ENCODE measurements at regions not wholly inside any gene's neighbourhood (a gene's known extent, or its start where the extent isn't known, plus 50 kb on each side); places are given as distances from the start of the nearest gene placed in this dataset.

DNA sequence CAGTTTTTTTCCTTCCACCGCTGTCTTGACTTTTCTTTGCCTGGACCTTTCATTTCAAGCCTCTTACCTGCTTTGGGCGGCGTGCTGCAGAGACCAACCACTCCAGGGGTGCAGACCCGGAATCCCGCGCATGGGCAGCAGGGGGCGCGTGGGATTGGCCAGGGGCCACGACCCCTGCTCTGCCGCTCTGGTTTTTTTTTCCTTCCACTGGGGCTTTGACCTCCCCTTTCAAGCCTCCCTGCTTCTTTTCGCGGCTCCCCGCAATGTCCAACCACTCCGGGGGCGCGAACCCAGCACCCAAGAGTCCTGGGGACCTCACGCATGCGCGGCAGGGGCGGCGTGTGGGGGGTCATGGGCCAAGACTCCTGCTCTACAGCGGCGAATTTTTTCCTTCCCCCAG, 325.1 kb downstream of the ALG10 start:
- DNase-seq, result no peak

DNA sequence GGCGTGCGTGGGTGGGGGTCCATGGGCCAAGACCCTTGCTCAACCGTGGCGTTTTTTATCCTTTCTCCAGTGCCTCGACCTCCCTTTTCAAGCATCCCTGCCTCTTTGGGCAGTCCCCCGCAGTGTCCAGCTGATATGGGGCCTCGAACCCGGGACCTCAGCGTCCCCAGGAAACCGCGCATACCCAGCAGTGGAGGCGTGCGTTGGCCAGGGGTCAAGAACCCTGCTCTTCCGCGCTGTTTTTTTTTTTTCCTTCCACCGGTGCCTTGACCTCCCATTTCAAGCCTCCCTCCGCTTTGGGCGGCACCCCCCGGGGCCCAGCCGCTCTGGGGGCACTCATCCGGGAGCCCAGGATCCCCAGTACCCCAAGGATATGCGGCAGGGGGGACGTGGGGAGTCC, 325.8 kb downstream of the ALG10 start:
- DNase-seq, result no peak

DNA sequence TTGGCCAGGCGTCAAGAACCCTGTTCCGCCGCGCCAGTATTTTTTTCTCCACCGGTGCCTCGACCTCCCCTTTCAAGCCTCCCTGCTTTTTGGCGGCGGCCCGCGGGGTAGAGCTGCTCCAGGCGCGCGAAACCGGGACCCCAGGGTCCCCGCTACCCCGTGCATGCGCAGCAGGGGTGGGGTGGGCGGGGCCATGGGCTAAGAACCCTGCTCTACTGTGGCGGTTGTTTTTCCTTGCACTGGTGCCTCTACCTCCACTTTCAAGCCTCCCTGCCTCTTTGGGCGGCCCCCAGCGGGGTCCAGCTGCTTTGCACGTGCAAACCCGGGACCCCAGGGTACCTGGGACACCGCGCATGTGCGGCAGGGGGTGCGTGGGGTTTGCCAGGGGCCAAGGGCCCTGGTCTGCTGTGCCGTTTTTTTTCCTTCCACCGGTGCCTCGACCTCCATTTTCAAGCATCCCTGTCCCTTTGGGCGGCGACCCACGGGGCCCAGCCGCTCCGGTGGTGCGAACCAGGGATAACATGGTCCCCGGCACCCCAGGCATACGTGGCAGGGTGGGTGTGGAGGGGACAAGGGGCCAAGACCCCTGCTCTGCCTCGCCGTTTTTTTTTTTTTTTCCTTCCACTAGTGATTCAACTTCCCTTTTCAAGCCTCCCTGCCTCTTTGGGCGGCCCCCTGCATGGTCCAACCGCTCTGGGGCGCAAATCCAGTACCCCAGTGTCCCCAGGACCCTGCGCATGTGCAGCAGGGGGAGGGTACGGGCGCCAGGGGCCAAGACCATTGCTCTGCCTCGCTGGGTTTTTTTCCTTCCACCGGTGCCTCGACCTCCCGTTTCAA, 326.8 kb downstream of the ALG10 start:
- no peak for DNase-seq

GRCh38 chr12:34349673-34349961, 327.3 kb downstream of the ALG10 start:
- no peak for DNase-seq

DNA sequence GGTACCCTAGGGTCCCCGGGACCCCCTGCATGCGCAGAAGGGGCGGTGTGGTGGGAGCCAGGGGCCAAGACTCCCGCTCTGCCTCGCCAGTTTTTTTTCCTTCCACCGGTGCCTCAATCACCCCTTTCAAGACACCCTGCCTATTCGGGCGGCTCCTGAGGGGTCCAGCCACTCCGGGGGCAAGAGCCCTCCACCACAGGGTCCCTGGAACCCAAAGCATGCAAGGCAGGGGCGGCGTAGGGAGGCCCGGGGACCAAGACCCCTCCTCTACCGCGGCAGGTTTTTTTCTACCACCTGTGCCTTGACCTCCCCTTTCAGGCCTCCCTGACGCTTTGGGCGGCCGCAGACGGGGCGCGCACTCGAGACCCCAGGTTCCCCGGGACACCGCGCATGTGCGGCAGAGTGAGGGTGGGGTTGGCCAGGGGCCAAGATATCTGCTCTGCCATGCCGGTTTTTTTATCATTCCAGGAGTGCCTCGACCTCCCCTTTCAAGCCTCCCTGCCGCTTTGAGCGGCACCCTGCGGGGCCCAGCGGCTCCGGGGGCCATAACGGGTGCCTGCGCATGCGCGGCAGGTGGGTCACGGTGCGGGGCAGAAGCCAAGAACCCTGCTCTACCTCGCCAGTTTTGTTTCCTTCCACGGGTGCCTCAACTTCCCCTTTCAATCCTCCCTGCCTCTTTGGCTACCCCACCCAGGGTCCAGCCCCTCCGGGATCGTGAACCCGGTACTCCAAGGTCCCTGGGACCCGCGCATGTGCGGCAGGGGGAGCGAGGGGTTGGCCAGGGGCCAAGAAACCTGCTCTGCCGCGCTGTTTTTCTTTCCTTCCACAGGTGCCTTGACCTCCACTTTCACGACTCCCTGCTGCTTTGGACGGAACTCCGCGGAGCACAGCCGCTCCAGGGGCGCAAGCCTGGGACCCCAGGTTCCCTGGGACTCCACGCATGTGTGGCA, 328.1 kb downstream of the ALG10 start:
- no peak for DNase-seq

- DNase-seq, result no peak
Measured at GRCh38 chr12:34352098-34352497, 329.8 kb downstream of the ALG10 start.

DNA sequence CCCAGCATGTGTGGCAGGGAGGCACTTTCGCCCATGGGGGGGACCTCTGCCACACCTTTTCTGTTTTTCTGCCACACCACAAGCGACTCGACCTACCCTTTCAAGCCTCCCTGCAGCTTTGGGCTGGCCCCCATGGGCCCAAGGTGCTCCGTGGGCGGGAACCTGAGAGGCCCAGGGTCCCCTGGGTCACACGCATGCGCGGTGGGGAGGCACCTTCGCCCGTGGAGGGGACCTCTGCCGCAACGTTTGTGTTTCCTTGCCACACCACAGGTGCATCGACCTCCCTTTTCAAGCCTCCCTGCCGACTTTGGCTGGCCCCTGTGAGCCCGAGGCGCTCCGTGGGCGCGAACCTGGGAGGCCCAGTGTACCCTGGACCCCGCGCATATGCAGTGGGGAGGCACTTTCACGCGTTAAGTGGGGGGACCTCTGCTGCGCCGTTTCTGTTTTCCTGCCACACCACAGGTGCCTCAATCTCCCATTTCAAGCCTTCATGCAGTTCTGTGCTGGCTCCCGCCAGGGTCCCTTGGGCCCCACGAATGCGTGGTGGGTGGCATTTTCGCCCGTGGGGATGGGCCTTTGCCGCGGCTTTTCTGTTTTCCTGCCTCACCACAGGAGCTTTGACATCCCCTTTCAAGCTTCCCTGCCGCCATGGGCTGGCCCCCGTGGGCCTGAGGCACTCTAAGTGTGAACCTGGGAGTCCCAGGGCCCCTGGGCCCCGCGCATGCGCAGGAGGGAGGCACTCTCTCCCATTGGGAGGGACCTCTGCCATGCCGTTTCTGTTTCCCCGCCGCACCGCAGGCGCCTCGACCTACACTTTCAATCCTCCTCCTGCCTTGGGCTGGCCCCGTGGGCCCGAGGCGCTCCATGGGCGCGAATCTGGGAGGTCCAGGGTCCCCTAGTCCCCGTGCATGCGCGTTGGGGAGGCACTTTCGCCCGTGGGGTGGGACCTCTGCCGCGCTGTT, 332.2 kb downstream of the ALG10 start:
- no peak for DNase-seq

DNA sequence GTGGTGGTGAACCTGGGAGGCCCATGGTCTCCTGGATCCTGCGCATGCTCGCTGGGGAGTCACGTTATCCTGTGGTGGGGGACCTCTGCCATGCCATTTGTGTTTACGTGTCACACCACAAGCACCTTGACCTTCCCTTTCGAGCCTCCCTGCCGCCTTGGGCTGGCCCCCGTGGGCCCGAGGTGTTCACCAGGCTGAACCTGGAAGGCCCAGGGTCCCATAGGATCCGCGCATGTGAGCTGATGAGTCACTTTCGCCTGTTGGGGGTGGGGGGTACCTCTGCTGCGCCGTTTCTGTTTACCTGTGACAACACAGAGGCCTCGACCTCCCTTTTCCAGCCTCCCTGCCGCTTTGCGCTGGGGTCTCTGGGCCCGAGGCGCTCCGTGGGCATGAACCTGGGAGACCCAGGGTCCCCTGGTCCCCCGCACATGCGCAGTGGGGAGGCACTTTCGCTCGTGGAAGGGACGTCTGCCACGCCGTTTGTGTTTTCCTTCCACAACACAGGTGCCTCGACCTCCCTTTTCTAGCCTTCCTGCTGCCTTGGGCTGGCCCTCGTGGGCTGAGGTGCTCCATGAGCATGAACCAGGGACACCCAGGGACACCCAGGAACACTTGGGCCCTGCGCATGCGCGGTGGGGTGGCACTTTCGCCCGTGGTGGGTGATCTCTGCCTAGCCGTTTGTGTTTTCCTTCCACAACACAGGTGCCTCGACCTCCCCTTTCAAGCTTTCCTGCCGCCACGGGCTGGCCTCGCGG, 334.1 kb downstream of the ALG10 start:
- no peak for DNase-seq

GRCh38 chr12:34357791-34358190, 335.5 kb downstream of the ALG10 start:
- no peak for DNase-seq

DNA sequence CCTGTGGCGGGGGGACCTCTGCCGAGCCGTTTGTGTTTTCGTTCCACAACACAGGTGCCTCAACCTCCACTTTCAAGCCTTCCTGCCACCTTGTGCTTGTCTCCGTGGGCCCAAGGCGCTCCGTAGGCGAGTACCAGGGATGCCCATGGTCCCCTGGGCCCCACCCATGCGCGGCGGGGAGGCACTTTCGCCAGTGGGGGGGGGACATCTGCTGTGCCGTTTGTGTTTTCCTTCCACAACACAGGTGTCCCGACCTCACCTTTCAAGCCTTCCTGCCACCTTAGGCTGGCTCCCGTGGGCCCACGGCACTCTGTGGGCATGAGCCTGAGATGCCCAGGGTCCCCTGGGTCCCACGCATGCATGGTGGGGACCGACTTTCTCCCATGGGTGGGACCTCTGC, 335.9 kb downstream of the ALG10 start:
- no peak for DNase-seq

GRCh38 chr12:34361721-34362316, 339.5 kb downstream of the ALG10 start:
- DNase-seq, result no peak

GRCh38 chr12:34363050-34363673, 340.9 kb downstream of the ALG10 start:
- no peak for DNase-seq

DNA sequence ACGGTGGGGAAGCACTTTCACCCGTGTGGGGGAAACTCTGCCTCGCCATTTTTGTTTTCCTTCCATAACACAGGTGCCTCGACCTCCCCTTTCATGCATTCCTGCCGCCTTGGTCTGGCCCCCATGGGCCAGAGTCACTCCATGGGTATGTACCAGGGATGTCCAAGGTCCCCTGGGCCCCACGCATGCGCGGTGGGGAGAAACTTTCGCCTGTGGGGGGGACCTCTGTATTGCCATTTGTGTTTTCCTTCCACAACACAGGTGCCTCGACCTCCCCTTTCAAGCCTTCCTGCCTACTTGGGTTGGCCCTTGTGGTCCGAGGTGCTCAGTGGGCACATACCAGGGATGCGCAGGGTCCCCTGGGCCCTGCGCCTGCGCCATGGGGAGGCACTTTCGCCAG, 345.8 kb downstream of the ALG10 start:
- no peak for DNase-seq

- DNase-seq, result no peak
Measured at GRCh38 chr12:34371050-34371449, 348.8 kb downstream of the ALG10 start.

GRCh38 chr12:34372003-34372402, 349.7 kb downstream of the ALG10 start:
- DNase-seq, result no peak

GRCh38 chr12:34373926-34374325, 351.6 kb downstream of the ALG10 start:
- no peak for DNase-seq

- DNase-seq, result no peak
Measured at GRCh38 chr12:34376133-34376799, 354.0 kb downstream of the ALG10 start.

DNA sequence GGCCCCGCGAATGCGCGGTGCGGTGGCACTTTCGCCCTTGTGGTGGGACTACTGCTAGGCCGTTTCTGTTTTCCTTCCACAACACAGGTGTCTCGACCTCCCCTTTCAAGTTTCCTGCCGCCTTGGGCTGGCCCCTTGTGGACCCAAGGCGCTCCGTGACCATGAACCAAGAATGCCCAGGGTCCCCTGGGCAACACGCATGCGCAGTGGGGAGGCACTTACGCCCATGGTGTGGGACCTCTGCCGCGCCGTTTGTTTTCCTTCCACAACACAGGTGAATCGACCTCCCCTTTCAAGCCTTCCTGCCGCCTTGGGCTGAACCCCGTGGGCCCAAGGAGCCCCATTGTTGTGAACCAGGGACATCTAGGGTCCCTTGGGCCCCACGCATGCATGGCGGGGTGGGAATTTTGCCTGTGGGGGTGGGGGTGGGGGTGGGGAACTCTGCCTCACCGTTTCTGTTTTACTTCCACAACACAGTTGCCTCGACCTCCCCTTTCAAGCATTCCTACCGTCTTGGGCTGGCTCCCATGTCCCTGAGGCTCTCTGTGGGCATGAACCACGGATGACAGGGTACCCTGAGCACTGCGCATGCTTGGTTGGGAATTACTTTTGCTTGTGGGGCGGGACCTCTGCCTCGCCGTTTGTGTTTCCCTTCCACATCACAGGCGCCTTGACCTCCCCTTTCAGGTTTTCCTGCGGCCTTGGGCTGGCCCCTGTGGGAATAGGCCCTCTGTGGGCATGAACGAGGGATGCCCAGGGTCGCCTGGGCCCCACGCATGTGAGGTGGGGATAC, 355.1 kb downstream of the ALG10 start:
- no peak for DNase-seq

GRCh38 chr12:34379142-34379541, 356.8 kb downstream of the ALG10 start:
- DNase-seq, result no peak

DNA sequence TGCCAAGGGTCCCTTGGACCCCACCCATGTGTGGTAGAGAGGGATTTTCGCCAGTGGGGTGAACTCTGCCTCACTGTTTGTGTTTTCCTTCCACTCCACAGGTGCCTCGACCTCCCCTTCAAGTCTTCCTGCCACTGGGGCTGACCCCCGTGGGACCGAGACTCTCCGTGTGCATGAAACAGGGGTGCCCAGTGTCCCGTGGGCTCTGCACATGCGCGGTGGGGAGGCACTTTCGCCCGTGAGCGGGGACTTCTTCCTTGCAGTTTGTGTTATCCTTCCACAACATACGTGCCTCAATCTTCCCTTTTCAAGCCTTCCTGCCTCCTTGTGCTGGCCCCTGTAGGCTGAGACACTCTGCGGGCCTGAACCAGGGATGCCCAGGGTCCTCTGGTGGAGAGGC, 362.4 kb downstream of the ALG10 start:
- no peak for DNase-seq
